ENCODE measurements at regions not wholly inside any gene's neighbourhood (a gene's known extent, or its start where the extent isn't known, plus 50 kb on each side); places are given as distances from the start of the nearest gene placed in this dataset.
"Not testable (repeated sequence)": the region's sequence is repeated elsewhere in the genome, so short reads cannot be mapped to it uniquely, and the experiment has no call there.

DNA sequence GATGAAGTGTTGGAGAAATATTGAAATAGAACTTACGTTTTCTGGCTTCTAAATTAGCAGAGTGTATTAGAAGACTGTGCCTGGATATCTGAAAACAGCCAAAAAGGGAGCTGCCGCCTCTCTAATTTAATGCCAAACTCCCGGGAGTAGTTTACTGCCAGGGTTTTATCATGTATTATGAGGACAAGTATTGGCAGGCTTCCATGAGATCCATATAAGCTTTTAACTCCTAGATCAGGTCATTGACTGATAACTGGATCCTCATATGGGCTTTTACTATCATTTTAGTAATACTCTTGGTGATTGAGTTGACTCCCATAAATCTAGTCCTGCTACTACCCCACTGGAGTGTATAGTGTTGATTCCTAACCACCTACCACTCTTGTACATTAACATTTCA lies 178.4 kb upstream of the CXADR start:
- no peak for DNase-seq (ENCODE audit: extremely low read depth in 1 of 2, low read depth in 1 of 2)

DNA sequence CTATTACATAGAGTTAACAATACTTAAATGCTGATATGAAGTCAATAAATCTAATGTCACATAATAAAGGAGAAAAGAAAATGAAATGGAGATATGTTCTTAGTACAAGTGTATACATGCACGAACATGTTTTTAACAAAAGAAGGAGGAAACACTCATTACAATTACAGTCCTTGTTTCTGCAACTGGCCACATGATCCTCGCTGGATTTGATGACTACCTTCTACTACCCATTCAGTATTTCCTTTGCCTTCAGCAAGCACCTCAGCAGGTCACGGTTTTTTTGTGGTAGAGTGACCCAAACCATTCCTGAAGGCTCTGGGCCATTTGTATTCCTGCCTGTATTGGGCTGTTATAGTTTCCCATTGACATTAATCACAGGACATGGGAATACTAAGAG lies 172.8 kb upstream of the CXADR start:
- no peak for DNase-seq (ENCODE audit: extremely low read depth in 1 of 2, low read depth in 1 of 2)

DNA sequence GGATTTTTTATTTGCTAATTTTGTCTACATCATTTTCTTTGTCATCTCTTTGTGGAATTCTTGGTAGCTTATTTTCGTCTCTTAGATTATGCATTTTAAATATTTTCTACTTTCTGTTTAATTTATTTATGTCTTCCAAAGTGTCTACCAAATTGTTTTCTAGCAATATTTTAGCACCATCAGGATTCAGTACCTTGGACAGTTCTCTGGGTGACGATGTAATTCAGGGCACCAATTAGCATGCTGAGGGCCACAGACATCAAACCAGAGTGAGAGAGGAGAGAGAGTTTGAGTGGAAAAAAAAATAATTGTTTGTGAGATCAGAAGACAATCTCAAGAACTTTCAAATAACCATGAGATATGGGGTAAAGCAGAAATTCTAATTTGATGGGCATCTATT lies 169.8 kb upstream of the CXADR start:
- DNase-seq (ENCODE audit: extremely low read depth in 1 of 2, low read depth in 1 of 2), result no peak

DNA sequence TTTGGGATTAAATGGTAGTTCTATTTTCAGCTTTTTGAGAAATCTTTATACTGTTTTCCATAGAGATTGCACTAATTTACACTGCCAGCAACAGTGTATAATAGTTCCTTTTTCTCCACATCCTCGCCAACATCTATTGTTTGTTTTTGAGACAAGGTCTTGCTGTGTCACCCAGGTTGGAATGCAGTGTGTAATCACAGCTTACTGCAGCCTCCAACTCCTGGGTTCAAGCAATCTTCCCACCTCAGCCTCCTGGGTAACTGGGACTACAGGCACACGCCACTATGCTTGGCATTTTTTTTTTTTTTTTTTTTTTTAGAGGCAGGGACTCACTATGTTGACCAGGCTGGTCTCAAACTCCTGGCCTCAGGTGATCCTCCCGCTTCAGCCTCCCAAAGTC lies 164.5 kb upstream of the CXADR start:
- no peak for DNase-seq (ENCODE audit: extremely low read depth in 1 of 2, low read depth in 1 of 2)

DNA sequence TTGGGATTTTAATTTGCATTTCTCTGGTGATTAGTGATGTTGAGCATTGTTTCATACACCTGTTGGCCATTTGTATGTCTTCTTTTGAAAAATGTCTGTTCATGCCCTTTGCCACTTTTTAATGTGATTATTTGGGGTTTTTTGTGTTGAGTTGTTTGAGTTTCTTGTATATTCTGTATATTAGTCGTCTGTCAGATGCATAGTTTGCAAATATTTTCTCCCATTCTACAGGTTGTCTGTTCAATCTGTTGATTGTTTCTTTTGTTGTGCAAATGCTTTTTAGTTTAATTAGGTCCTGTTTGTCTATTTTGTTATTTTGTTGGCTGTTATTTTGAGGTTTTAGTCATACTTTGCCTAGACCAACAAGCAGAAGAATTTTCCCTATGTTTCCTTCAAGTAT lies 164.0 kb upstream of the CXADR start:
- DNase-seq (ENCODE audit: extremely low read depth in 1 of 2, low read depth in 1 of 2), result no peak

DNA sequence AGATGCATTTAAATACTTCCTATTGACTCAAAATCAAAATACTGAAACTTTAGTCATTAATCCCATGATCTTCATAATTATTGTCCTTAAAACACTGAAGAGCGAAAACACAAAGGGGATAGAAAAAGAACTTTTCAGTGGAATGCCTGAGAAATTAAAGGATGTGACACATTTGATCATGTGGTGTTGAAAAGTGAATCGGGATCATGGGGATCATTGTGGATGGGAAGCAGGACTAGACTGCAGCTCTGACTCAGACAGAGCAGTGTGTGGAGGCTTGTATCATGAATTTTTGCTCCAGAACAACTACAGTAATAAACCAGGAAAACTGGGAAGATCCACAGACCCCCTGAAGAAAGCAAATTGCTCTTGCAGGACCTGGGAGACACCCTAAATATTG lies 161.1 kb upstream of the CXADR start:
- DNase-seq (ENCODE audit: extremely low read depth in 1 of 2, low read depth in 1 of 2), result no peak

DNA sequence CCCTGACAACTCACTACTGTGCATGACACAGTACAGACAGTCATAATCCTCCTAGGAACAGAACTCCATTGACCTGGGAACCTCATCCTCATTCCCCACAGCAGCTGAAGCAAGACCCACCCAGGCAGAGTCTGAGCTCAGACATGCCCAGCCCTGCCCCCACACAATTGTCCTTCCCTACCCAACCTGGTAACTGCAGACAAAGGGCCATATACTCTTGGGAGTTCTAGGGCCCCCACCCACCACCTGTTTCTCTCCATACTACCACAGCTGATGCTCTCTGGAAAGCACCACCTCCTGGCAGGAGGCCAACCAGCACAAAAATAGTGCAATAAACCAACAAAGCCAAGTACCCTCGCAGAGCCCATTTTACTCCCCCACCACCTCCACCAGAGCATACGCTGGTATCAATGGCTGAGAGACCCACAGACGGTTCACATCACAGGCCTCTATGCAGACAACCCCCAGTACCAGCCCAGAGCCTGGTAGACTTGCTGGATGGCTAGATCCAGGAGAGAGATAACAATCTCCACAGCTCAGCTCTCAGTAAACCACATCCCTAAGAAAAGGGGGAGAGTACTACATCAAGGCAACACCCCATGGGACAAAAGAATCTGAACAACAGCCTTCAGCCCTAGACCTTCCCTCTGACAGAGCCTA lies 159.7 kb upstream of the CXADR start:
- DNase-seq (ENCODE audit: extremely low read depth in 1 of 2, low read depth in 1 of 2), result no peak

DNA sequence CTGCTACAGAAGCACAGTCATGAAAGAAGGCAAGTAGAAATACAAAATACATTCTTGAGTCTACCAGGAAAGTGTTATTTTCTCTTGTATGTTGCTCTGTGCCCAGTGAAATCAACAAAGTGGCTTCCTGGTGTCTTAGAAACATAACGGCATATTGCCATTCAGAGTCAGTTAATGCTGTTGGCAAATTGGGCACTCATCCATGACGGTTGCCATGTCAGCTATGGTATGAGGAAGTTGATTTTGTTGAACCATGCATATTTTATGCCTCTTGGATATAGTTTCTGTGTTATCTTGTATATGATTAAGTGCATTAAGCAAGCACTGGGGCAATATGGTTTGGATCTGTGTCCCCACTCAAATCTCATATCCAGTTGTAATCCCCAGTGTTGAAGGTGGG lies 153.1 kb upstream of the CXADR start:
- no peak for DNase-seq (ENCODE audit: extremely low read depth in 1 of 2, low read depth in 1 of 2)

DNA sequence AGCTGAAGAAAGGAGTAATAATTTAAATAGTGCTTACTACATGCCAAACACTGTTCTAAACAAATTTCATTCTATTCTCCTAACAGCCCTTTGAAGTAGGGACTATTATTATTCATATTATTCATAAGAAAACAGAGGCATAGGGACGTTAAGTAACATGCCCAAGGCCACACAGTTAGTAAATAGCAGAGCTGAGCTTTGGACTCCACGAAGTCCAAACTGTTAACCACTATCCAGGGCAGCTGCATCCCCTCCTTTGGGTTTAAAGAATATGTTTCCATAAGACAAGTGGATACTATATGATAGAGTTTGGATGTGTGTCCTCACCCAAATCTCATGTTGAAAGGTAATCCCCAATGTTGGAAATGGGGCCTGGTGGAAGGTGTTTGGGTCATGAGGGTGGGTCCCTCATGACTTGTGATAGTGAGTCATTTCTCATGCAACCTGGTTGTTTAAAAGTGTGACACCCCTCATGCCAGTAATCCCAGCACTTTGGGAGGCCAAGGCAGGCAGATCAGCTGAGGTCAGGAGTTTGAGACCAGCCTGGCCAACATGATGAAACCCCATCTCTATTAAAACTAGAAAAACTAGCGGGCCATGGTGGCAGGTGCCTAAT lies 144.0 kb upstream of the CXADR start:
- DNase-seq (ENCODE audit: extremely low read depth in 1 of 2, low read depth in 1 of 2), result no peak

DNA sequence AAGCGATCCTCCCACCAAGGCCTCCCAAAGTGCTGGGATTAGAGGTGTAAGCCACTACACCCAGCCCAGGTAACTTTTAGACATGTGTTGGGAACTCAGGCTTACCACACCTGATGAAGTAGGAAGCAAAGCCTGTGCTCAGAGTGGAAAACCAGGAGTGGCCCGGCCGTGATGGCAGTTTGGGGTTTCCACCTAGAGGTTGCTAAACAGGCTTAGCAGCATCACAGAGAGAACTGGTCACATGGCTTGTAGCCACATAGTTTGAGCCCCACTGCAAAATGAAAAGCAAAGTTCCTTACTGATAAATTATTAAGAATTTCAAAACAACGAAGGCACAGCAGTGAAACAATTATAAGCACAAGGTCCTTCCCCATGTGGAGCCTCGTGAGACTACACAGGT lies 142.6 kb upstream of the CXADR start:
- no peak for DNase-seq (ENCODE audit: extremely low read depth in 1 of 2, low read depth in 1 of 2)

DNA sequence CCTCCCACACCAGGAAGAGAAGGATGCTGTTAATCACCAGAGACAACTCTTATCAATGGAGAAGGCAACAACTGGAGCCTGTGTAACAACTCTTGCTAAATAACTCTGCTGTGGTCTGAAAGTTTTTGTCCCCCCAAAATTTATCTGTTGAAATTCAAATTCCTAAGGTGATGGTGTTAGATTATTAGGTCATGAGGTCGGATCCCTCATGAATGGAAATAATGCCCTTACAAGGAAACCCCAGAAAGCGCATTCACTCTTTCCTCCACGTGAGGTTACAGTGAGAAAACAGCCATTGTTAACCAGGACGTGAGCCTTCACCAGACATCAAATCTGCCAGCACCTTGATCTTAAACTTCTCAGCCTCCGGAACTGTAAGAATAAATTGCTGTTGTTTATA lies 141.9 kb upstream of the CXADR start:
- DNase-seq (ENCODE audit: extremely low read depth in 1 of 2, low read depth in 1 of 2), result no peak

DNA sequence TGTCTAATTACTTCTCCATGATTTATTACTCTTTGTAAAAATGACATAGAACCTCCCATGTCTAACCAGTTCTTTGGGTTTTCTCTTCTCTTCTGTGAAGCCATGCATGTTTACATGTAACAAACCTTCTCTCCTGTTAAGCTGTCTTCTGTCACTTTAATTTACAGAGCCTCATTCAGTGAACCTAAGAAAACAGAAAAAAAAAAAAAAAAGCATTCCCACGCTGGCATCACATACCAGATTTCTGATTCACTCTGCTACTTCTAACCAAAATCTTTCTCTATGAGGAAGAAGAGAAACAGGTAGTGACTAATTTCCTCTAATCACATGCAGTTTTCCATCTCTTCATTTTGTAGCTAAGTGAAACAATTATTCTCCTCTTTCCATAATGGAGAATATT lies 141.4 kb upstream of the CXADR start:
- no peak for DNase-seq (ENCODE audit: extremely low read depth in 1 of 2, low read depth in 1 of 2)

DNA sequence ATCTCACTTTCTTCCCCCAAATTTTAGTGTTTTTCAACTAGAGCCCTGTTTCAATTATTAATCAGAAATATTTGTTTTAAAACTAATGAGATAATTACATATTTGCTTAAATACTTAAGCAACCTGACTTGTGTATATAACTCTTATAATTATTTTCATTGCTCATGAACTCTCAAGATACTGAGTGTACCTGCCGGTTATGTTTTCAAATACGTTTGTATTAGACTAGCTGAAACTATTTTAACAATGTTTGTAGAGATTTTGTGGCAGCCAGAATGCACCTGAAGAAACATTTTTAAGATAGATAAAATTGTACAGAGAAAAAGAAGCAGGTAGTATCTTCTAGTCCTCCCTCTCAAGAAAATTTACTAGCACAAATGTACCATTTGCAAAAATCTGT lies 140.6 kb upstream of the CXADR start:
- DNase-seq (ENCODE audit: extremely low read depth in 1 of 2, low read depth in 1 of 2), result no peak

DNA sequence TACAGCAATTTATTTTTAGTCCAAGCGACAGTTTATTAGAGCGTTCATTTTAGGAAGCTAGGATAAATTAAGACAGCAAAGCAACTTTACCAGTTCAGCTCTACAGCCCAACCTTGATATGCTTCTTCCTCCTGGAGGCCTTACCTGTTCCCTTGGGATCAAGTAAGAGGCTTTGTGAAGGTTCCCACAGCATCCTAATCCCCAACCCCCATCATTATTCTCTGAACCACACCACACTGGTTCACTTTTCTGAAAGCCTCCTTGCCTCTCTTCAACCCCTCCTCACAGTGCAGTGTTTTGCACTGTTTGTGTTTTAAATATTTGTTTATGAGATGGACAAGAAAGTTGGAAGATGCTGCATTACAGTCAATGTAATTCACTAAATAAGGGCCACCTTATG lies 126.3 kb upstream of the CXADR start:
- no peak for DNase-seq (ENCODE audit: extremely low read depth in 1 of 2, low read depth in 1 of 2)

DNA sequence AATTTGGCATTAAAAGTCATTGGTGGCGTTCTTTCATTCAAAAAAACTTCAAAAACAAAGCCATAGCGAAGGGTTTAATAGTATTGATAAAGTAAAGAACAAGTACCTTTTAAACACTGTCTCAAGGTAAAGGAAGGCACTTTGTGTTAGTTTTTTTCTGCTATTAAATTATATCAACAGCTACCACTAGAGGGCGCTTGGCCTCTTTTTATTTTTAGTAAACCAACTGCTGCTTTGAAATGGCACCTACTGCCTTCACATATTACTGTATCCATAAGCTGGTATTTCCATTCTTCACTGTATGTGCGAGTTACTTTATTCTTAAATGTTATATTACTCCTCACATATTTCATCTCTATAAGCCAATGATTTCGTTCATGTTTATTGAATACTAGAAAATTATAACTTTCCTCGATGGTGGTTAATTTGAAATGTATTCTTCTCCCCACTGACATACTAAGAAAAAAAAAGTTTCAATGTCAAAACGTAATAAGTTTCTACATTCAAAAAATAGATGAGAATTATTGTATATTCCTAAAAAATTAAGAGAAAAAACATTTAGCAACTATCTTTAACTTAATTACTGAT lies 125.7 kb upstream of the CXADR start:
- DNase-seq (ENCODE audit: extremely low read depth in 1 of 2, low read depth in 1 of 2), result peak in 1 of 2 donors; percentile 3

DNA sequence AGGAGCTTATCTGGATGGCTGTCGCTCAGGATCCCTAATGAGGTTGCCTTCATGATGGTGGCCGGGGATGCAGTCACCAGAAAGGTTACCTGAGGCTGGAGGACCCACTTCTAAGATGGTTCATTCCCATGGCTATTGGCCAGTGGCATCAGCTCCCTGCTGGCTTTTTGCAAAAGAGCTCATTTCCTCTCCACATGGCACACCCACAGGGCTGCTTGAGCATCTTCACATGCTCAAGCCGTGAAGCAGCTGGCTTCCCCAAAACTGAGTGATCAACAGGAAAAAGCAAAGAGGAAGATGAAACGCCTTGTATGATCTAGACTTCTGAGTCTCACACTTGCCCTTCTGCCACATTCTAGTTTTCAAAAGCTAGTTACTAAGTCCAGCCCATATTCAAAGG lies 124.6 kb upstream of the CXADR start:
- no peak for DNase-seq (ENCODE audit: extremely low read depth in 1 of 2, low read depth in 1 of 2)

DNA sequence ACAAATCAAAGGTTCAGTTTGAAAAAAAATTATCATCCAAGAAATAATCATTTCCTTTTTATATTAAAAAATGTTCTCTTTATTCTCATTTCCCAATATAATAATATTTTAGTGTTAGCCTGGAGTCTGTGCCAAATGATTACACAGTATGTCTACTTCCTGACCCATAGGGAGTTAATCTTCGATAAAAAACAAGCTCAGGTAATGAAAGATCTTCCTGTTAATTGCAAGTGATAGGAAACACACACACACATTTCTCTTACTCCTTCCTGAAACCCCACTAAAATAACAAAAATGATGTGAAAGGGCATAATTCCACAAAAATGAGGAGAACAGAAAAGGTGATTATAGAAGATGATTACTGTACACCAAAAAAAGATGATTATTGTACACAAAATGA lies 123.5 kb upstream of the CXADR start:
- DNase-seq (ENCODE audit: extremely low read depth in 1 of 2, low read depth in 1 of 2), result no peak

DNA sequence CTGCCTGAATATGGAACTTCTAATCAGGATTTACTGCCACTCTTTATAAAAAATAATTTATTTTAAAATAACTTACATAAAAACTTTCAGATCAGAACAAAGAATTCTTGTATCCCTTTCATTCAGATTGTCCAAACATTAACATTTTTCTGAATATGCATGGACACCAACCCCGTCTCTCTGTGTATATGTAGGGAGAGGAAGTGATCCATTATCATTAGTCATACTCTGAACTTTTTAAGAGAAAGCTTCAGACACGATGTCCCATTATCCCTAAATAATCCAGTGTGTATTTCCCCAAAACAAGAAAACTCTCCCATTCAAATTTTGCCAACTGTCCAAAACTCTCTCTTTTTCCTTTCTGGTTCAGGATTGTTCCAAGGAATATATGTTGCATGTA lies 122.3 kb upstream of the CXADR start:
- no peak for DNase-seq (ENCODE audit: extremely low read depth in 1 of 2, low read depth in 1 of 2)

DNA sequence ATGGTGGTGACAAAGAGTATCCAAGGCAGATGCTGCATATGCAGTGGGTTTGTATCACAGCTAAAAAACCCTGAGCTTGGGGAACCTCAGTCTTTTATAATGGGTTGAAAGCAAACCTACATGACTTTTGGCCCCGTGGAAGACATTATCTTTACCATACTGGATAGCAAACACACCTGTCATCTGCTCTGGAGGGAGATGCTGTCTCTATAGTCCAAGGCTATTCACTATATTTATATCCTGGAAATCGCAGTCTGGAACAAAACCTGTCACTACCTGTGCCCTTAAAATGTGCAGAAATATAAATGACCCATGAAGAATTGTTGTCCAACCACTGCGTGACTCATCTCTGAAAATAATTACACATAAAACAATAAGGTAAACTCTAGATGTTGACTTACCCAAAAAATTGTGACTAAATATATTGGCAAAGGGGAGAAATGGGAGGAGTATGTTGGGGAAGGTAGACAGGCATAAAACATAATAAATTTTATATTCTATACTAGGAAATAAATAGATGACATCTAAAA lies 121.0 kb upstream of the CXADR start:
- no peak for DNase-seq (ENCODE audit: extremely low read depth in 1 of 2, low read depth in 1 of 2)

DNA sequence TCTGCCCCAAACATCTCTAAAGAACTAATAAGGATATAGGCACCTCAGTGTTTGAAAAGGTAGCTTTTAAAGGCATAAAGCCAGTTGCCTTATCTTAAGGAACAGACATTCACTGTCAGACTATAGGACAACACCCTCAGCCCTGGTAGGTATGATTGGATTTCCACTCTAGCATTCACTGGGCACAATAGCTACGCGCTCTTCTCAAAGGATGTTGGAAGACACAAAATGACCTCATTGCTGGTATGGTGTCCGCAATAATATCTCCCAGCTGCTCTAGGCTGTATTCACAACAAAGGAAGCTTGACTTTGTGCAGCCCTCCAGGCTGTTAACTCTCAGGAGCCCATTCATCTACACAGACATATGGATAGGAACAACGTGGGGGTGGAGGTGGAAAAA lies 119.4 kb upstream of the CXADR start:
- no peak for DNase-seq (ENCODE audit: extremely low read depth in 1 of 2, low read depth in 1 of 2)

DNA sequence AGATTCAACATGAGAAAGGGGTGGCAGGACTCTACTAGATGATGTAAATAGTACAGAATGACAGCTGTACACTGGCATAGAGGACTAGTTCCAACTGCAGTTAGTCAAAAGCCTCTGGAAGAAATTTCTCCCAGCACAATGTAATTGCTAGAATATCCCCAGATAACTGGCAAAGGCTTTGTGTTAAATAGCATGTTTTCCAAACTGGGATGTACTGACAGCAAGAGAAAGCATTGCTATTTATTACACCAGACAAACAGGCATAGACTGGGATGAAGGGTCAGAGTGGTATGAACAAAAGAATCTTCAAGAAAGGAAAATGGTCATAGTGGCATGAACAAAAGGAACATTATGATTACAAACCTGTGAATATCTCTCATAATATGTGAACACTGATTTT lies 115.9 kb upstream of the CXADR start:
- DNase-seq (ENCODE audit: extremely low read depth in 1 of 2, low read depth in 1 of 2), result no peak

DNA sequence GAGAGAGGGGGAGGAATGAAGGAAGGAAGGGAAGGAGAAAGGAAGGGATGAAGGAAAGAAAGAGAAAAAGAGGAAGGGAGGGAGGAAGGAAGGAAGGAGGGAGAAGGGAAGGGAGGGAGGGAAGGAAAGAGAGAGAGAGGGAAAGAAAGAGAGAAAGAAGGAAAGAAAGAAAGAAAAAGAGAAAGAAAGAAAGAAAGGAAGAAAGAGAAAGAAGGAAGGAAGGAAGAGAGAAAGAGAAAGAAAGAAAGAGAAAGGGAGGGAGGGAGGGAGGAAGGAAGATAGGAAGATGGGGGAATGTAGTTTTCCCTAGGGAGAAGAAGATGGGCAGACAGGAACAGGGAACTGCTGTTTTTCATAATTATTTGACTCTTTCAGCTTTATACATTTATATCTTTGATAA lies 115.1 kb upstream of the CXADR start:
- DNase-seq (ENCODE audit: extremely low read depth in 1 of 2, low read depth in 1 of 2), result no peak

DNA sequence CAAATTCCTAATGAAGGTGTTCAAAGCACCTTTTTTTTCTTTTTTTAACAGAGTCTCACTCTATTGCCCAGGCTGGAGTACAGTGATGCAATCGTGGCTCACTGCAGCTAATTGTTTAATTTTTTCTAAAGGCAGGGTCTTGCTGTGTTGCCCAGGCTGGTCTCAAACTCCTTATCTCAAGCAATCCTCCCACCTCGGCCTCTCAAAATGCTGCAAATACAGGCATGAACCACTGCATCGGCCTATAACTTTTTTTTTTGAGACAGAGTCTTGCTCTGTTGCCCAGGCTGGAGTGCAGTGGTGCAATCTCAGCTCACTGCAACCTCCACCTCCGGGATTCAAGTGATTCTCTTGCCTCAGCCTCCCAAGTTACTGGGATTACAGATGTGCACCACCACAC lies 113.9 kb upstream of the CXADR start:
- DNase-seq (ENCODE audit: extremely low read depth in 1 of 2, low read depth in 1 of 2), result not testable (repeated sequence)

Data from stimulated activated CD8-positive, alpha-beta memory T cell treated with anti-CD3 and anti-CD28 coated beads, Interleukin-7, amount 100 ng/mL, for 48 hours (primary cell).